Left cardiac atrium (tissue), 4 donors: ENCODE measurements at regions not wholly inside any gene's neighbourhood (a gene's known extent, or its start where the extent isn't known, plus 50 kb on each side); places are given as distances from the start of the nearest gene placed in this dataset.
"Not testable (repeated sequence)": the region's sequence is repeated elsewhere in the genome, so short reads cannot be mapped to it uniquely, and the experiment has no call there.

Experiments
- ATAC-seq, 2 donors: fragments of 200-7000 bp; cut with Tn5 transposase; one replicate each; pipeline ENCODE4 v1.9.1; 2020; ENCODE audit warnings: mild to moderate bottlenecking in 2 of 2, moderate library complexity in 2 of 2
- DNase-seq: peaks from one replicate; pipeline ENCODE4 v3.0.0-alpha.2; 2020
- intact Hi-C, 2 donors: fragments of 100-400 bp; cut with DNase I; formaldehyde crosslinking; loops; one replicate each; pipeline versions ENCODE4 v1.14.1 to v1.15.1; 2022 to 2023
- donor health status: DM: no; HTN: yes; CAD: no.
- donor health status: DM: no; HTN: yes; CAD: no; lungs with severe emphysema.
- donor health status: DM: yes; HTN: yes; CAD: no.
- donor health status: Dilated cardiomyopathy.

DNA sequence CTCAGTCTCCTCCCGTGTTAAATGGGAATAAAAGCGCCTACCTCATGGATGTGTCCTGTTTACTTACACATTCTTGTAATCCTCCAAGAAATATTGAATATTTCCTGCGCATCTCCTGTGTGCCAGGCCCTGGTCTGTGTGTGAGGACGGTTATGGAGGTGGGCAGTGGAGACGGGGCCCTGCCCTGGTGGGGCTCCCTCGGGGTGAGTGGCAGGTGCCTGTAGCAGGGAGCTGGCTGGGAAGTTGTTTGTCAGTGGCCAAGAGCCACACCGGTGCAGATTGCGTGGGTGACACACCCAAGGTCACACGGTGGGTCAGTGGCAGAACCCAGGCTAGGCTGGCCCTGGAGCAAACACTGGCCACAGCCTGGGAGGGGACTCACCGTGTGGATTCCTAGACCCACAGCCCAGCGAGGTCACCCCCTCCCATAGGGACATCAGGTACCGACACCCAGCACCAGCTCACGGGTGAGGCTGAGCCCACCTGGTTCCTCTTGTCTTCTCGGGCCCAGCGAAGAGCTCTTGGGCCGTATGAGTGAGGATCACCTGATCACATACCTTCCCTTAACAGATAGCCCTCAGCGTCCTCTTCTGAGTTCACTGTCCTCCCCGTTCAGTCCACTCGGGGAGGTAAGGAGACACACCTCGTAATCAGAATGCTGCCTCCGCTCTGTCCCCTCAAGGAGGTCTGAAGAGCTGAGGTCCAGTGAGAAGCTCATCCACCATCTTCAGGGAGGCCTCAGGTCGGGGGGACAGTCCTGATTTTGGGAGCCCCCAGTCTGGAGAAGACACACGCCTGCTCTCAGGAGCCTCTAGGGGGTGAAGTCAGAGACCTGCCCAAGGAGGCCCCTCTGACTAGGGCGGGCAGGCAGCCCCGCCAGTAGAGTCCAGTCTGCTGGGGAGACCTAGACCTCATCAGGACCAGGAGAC, 349.6 kb downstream of the MATN1 start:
- ATAC-seq (no peak), DNase-seq (no peak)
- intact Hi-C loops: loop anchor here in 1 of 2 donors (10.0 kb wide), 2 partner anchors 259 to 1139 kb away; partner anchors contain the start of genes MECR and PTPRU

DNA sequence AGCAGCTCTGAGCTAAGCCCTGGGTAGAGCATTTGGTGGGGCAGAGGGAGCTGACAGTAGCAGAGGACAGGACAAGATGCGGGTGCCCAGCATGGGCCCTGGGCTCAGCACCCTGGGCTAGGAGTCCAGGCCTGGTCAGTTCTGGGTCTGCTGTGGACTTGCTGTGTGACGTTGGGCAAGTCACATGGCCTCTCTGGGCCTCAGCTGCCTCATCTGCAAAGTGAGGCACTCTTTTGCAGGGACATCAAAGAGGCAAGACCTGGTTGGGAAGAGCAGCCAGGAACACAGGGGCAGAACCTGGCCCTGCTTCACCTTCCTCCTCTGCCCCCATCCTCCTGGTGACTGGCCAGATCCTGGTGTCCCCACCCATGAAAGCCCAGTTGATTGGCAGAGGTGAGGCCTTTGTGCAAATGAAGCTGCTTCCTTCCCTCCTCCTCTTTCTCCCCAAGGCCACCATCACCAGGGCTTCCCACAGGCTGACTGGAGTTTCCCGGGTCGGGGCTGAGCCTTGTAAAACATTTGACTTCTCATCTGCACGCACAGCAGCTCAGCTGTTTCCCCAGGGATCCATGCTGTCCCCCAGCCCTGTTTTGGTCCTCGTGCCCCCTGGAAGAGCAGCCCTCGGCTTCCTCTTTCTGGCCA, 350.5 kb downstream of the MATN1 start:
- ATAC-seq (no peak), DNase-seq (no peak)
- intact Hi-C loops: loop anchor here in 1 of 2 donors (10.0 kb wide), 2 partner anchors 258 to 1138 kb away; partner anchors contain the start of genes MECR and PTPRU

DNA sequence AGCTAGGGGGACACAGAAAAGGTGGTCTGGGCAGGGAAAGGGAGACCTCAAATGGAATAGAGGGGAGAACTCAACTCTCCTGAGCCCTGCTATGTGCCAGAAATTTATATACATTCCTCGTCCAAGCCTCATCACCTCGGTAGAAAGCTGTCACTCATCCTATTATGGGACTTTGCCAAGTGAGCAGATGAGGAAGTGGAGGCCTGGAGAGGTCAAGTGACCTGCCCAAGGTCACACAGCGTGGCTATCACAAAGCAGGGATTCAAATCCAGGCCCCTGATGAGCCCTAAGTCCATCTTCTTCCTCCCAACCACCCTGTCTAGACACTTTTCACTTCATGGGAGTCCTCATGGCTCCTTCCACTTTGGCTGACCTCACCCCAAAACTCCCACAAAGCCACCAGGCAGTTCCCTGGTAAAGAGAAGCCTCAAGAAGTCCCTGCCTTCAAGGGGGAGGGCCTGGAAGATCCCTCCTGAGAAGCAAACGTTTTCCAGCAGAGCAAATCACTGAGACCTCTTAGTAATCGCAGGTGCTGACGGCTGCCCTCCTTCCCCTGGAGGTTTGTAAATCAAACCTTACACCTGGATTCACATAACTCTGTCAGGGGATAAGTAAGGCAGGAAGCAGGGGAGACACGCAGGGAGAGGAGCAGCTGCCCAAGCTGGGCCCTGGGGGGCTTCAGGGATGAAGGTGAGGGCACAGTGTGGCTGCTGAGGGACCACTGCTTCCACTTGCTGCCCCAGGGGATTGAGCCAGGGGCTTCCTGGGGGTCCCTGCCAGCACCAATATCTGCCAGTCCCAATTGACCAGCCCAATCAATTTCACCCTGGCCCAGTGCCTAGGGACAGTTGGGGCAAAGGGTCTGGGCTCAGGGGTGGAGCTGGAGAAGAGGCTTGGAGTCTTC, 351.2 kb downstream of the MATN1 start:
- DNase-seq (no peak), ATAC-seq (no peak)
- intact Hi-C loops: loop anchor here in 1 of 2 donors (10.0 kb wide), 2 partner anchors 257 to 1137 kb away; partner anchors contain the start of genes MECR and PTPRU

DNA sequence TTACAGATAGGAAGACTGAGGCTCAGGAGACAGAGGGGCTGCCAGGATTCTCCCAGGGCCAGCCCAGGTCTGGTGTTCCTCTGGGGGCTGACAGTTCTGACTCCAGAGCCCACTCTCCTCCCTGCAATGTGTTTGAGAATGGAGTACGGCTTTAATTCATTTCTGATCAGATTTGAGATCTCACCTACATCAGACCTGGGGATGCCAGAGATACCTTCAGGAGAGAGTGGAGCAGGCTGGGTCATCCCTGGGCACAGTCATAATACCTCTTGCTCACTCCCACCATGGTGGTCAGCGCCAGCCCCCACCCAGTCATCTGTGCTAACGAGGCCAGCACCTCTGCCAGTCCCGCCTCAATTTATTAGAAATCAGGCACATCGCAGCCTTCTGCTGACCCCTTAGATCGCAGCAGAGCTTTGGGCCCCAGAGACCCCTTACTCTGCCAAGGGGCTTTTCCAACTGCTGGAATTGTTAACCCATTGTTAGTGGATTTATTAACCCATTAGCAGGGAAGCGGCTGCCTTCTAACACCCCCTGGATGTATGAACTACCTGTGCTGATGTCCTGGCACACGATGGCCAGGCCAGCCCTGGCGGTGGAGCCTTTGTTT, 352.1 kb downstream of the MATN1 start:
- DNase-seq: no peak
- ATAC-seq: no peak
- intact Hi-C loops: loop anchor here in 1 of 2 donors (10.0 kb wide), 2 partner anchors 256 to 1136 kb away; partner anchors contain the start of genes MECR and PTPRU

DNA sequence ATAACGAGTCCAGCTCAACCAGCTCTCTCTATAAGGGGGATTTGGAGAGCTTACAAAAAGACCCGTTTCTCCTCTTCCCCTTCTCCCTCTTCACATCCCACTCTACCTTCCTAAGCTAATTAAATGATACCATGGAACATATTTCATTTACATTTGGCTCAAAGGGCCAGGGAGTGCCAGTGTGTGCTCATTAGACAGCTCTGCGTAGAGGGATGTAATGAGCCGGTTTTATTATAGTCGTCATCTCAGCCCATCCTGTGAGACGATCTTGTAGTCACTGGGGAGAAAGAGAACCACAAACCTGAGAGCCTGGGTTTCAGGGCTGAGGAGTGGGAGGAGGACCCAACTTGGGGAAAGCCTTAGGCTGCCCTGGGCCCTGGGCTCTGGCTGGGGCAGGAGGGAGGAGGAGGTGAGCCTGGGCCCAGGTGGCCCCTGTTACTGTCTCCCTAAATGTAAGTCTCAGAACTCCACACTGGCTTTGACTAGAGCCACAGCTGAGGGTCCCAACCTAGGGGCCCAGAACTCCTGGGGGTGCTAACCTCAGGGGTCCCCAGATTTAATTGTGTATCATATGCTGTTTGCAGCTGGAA, 354.6 kb downstream of the MATN1 start:
- ATAC-seq: no peak
- no peak for DNase-seq
- intact Hi-C loops: no loop called here

DNA sequence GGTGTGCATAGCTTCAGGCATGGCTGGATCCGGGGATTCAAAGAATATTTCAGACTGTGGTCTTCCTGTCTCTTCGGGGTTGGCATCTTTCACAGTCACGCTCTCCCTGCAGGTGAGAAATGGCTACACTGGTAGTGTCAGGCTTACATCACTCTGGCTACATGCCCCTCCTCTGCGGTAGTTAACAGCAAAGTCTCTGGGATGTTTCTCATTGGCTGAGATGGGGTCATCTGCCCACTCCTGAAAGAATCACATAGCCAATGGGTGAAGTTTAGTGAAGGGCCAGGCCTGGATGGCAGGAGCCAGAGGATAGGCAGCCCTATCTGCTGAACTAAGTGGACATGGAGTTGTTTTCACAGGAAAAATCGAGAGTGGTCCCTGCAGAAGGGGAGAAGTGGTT, 356.5 kb downstream of the MATN1 start:
- ATAC-seq (no peak), DNase-seq (no peak)
- intact Hi-C loops: no loop called here

DNA sequence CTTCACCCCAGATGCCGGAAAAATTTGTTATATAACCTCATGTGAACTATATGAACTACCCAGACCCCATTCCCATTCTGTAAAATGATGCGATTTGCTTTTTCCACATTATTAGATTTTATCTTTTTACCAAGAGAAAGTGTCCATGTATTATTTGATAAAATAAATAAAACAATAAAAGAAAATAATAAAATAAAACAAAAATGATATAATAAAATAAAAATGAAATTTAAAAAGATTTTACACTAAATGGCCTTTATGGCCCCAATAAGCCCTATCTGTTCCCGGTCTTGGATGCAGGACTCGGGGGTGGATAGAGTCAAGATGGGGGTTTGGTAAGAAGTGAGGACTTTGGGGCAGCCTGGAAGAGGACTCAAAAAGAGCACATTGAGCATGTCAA, 357.2 kb downstream of the MATN1 start:
- intact Hi-C loops: no loop called here
- ATAC-seq: no peak

DNA sequence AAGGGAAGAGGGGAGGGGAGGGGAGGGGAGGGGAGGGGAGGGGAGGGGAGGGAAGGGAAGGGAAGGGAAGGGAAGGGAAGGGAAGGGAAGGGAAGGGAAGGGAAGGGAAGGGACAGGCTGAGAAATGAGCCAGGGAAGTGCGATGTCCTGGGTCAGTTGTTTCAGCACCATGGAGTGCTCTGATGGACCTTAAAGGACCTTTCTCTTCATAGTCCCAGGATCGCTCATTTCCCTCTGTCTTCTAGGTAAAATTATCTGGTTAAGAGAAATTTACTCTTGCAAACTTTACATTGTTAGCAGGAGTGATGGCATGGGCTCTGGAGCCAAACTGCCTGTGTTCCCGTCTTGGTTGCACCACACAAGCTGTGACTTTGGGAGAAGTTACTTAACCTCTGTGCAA, 357.8 kb downstream of the MATN1 start:
- intact Hi-C loops: no loop called here

More for the DNA sequence above, 357.2 kb downstream of the MATN1 start:
- no peak for DNase-seq

DNA sequence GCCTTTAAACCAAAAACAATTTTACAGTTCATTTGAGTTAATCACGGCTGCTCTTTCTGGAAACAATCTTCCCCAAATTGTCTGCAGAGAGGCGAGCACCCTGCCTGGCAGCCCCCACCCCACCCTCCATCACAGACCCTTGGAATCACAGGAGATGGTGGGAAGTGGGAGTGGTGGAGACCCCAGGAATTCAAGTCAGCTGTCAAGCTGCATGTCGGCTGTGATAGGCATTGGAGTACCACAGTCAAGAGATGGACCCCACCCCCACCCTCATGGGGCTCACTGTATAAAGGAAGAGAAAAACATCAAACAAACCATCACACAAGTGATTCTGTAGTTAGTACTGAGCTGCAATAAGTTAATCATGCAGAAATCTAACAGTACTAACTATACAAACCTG, 360.4 kb downstream of the MATN1 start:
- DNase-seq (no peak), ATAC-seq (no peak)
- intact Hi-C loops: no loop called here

More for the DNA sequence above, 357.8 kb downstream of the MATN1 start:
- DNase-seq: no peak
- no peak for ATAC-seq

DNA sequence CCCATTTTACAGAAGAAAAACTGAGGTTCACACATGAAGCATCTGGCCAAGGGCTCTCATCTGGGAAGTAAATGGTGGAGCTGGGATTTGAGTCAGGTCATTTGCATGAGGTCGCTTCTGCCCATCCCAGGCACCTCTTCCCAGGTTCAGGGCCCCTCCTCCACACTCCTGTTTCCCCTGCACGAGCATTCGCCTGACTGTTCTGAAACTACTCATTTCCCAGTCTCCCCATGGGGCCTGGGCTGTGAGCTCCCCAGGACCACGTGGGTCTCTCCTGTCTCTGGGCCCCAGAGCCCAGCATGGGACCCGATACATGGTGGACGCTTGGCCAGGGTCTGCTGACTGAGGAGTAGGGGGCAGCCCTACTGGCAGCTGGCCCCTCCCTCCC, 360.8 kb downstream of the MATN1 start:
- ATAC-seq (no peak), DNase-seq (no peak)
- intact Hi-C loops: no loop called here

DNA sequence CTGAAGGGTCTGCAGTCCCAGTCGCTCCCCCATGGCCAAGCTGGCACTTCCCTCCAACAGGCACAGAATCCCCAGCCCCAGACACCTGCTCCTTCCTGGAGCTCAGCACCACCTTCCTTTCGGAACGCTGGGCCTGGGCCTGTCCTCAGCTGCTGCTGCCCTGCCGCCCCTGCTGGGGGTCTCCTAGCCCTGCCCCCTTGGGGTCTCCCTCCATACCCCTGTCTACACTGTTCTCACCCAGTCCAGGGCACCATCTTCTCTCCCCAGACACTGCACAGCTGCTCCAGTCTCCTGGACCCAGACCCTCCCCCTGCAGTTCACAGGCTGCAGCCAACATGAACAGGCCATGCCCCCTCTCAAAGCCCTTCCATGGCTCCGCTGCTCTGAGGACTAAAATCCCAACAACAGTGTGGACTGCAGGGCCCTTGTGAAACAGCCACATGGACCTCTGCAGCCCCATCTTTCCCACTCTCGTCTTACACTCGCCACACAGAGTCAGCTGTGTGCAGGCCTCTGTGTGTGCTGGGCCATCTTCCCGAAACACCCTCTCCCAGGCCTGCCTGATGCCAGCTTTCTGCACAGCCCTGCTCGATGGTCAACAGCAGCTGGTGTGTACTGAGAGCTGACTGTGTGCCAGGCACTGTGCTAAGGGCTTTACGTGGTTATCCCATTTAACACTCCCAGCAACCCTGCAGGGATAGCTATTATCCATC, 361.3 kb downstream of the MATN1 start:
- DNase-seq, intact Hi-C loops, ATAC-seq: not testable (repeated sequence)

DNA sequence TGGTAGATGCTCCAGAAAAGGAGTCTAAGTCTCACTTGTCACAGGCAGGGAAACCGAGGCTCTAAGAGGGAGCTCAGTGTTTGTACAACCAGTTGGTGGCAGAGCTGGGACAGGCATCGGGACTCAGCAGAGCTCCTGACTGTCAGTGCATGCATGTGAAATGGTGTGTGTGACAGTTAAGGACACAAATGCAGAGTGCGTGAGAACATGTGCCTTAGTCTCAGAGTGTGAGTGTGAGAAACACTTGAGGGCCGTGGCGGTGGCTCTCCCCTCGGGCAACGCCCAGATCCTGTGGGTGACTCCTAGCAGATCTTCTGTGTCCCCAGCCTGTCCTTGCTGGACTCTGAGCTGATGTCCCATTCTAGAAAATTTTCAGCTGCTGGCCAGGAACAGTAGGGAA, 362.6 kb downstream of the MATN1 start:
- no peak for ATAC-seq
- DNase-seq: no peak
- intact Hi-C loops: no loop called here

DNA sequence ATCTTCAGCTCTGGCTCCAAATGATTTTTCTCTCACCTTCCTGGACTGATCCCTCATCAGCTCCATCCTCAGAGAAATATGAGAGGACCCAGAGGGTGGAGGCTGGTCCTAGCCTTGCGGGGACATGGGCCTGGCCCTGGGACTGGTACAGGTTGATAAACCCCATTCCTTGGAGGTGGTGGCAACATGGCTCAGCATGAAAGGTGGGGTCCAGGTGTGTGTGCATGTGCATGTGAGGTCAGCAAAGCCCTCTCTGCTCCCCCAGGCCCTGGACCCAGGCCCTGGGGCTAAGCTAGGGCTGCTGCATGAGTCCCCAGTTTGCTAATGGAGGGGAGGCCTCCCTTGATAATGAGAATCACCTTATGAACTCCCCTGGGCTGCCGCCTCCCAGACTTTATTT, 363.1 kb downstream of the MATN1 start:
- ATAC-seq: no peak
- DNase-seq: no peak
- intact Hi-C loops: no loop called here

DNA sequence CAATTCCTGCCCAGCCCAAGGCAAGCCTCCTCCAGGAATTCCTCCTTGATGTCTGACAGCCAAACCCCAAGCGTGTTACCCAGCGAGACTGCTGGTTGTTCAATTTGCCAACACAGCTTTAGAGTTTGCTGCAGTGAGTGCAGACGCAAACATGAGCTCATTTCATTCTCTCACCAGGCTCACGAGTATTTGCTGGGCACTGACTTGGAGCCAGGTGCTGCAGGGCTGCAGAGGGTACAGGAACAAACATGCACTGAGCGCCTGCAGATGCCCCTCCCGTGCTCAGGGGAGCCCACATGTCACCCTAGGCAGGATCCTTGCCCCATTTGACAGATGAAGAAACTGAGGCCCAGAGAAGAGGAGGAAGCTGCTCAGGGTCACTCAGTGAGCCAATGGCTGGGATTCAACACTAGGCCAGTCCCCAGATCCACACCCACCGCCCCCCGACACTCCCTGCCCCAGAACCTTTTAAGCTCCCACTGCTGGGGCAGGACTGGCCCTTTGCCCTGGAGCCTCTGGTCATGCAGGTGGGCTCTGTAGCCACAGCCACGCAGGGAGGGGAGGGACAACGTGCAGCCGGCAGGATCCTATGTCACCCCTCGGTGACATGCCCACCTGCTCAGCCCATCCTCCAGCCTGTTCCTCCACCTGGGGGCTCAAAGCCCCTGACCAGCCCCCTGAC, 363.7 kb downstream of the MATN1 start:
- no peak for DNase-seq
- intact Hi-C loops: loop anchor here in 1 of 2 donors (10.0 kb wide), 1 partner anchor 345 kb away; no protein-coding TSS in a partner anchor
- ATAC-seq: no peak

DNA sequence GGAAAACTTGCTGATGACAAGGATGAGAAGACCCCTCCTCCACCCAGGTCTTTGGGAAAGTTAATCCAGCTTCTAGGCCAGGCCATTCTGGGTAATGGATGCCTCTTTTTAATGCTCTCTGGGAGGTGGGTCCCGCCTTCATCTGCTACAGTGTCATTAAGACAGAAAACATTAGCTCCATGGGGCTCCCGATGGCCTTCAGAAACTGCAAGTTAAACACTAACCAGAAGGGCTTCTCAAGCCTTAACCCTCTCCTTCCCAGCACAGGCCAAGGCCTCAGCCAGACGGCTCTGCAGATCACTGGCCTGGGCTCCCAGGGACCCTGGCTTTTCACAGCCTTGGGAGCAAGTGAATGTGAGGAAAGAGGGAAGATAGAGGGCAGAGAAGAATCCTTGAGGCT, 364.9 kb downstream of the MATN1 start:
- intact Hi-C loops: loop anchor here in 1 of 2 donors (10.0 kb wide), 1 partner anchor 346 kb away; no protein-coding TSS in a partner anchor
- DNase-seq: no peak
- no peak for ATAC-seq

DNA sequence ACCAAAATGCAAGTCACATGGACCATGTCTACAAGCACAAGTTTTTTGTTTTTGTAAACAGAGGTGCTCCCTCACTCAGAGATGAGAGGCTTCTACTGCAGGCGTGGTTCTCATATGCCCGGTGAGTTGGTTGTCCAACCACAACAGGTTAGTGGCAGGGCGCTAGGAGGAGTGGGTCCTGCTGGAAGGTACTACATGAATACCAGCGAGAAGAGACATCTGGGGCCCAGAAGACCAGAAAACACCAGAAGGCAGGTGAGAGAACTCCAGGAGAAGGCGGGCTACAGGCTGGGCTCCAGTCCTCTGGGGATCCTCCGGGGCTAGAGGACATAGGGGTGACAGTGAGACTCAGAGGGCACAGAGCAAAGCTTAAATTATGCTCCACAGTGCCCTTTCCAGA, 366.5 kb downstream of the MATN1 start:
- intact Hi-C loops: loop anchor here in 1 of 2 donors (10.0 kb wide), 1 partner anchor 348 kb away; no protein-coding TSS in a partner anchor
- DNase-seq (no peak), ATAC-seq (no peak)

DNA sequence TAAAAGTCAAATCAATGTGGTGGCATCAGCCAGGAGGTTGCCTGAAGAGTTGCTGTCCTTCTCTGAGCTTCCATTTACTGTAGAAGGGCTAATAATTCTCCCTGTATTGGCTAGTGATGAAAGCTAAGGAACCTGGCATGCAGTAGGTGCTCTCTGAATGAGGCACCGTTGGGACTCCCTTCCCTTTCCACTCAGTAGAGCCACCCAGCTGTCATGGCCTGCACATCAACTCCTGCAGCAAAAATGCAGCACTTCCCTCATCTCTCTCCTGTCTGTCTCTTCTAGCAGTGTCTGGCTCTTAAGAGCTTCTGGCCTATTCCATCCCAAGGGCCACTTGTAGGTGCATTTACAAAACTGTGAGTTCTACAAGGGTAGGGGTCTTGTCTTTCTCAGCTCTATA, 369.0 kb downstream of the MATN1 start:
- DNase-seq (no peak), ATAC-seq (no peak)
- intact Hi-C loops: loop anchor here in 1 of 2 donors (10.0 kb wide), 1 partner anchor 350 kb away; no protein-coding TSS in a partner anchor
